GM19239 (cell line): ENCODE measurements at regions not wholly inside any gene's neighbourhood (a gene's known extent, or its start where the extent isn't known, plus 50 kb on each side); places are given as distances from the start of the nearest gene placed in this dataset.
"Not testable (repeated sequence)": the region's sequence is repeated elsewhere in the genome, so short reads cannot be mapped to it uniquely, and the experiment has no call there.

ENCODE experiments used
- DNase-seq: peaks from one replicate; pipeline ENCODE4 v3.0.0; 2011; ENCODE audit warnings: low spot score; ENCODE audit not compliant: insufficient read length
- FAIRE-seq: peaks from 2 replicates; lab custom pipeline; 2011; peaks lifted over from hg19 to GRCh38; lab: Jason Lieb, UNC

DNA sequence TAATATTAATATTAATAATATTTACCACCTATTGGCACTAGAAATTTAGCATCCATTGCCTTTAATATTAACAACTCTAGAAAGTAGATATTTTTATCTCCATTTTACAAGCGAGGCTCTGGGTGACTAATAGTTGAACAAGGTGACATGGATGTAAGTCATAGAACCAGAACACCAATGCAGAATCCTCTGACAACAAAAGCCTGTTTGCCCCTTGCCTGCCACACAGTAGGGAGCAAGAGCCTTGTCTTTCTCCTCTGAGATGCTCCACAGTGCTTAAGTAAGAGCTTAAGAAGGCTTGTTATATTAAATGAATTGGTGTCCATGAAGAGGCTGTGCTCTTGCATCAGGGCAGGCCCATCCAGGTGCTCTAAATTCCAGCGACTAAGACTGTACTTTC, 51.2 kb upstream of the LBX1 start:
- FAIRE-seq = no peak
- no peak for DNase-seq

DNA sequence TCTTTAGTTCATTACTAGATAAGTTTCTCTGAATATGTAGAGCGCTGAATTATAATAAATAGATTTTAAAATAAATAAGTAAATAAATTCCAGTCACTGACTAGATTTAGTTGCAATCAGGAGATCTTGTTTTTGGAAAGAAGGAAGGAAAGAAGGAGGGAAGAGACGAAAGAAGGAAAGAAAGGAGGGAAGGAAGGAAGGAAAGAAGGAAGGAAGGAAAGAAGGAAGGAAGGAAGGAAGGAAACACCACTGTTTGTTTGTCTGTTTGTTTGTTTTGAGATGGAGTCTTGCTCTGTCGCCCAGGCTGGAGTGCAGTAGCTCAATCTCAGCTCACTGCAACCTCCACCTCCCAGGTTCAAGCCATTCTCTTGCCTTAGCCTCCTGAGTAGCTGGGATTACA, 51.7 kb upstream of the LBX1 start:
- DNase-seq, FAIRE-seq: not testable (repeated sequence)

- DNase-seq (no peak), FAIRE-seq (no peak)
Measured at GRCh38 chr10:101282947-101283346, 53.7 kb upstream of the LBX1 start.

DNA sequence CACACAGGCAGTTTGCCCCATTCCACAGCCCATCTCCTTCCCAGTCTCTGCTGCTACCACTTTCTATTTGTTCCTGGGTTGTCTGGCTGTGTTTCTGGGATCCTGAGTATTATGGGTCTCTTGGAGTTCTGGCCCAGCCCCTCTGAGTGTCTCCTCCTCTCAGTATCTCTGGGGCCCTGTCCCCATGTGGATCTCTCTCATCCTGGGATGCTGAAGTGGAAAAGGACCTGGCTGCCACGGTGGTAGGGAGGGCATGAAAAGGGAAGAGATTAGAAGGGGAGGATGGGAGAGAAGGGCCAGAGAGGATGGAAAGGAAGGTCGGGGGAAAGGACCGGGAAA, 54.5 kb upstream of the LBX1 start:
- FAIRE-seq = no peak
- DNase-seq = no peak

GRCh38 chr10:101284101-101284743, 55.0 kb upstream of the LBX1 start:
- FAIRE-seq (no peak), DNase-seq (no peak)

- no peak for FAIRE-seq
- no peak for DNase-seq
Measured at GRCh38 chr10:101284744-101285463, 55.6 kb upstream of the LBX1 start.

DNA sequence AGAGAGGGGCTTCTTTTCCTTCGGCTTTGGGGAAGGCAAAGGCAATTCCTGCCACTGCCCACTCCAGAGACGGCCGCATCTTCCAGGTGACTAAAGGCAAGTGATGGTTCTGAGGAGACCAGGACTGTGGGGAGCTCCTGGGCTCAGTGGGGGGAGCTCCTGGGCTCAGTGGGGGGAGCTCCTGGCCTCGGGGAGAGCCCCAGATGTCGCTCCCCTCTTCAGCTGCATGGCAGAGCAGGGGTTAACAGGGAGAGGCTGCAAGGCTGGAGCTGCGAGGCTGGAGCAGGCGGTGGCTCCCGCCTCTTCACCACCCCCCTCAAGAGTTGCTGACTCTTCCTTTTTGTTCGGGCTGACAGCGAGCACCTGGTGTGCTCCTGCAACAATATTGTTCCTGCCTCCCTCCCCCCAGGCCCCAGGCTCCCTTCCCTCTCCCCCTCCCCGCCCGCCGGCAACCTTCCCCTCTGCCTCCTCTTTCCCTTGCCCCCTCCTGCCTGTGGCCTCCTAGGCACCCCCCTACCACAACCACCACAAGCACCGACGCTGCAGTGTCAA, 56.3 kb upstream of the LBX1 start:
- DNase-seq (no peak), FAIRE-seq (no peak)

- no peak for FAIRE-seq
- DNase-seq = no peak
Measured at GRCh38 chr10:101286248-101287046, 57.2 kb upstream of the LBX1 start.

DNA sequence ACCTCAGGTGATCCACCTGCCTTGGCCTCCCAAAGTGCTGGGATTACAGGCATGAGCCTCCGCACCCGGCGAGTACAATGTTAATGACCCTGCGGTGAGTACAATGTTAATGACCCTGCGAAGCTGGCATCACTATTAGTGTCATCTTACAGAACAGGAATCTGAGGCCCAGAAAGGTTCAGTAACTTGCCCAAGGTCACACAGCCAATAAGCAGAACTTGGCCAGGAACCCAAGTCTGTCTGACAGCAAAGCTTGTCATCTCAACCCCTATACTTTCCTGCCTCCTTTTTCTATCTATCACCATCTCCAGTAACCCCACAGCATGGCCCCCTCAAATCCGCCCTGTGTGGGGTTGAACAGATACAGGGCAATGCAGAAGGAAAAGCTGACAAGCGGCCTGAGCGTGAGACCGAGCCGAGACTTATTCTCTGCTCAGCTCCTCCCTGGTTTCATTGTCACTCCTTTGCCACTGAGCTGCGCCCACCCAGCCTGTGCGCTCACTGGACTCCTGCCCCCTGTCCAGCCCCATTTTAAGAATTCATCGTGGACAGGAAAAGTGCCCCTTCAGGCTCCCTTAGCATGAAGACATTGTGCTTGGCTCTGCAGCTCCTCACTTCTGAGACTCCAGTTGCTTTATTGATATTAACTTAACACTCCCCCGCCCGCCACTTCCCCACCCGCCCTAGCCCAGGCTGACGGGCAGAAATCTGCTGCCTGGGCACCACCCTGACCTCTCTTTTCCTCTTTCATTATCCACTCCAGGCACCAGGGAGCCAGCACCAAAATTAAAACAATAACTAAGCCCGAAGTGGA, 58.1 kb upstream of the LBX1 start:
- no peak for FAIRE-seq

GRCh38 chr10:101287997-101288635, 58.9 kb upstream of the LBX1 start:
- DNase-seq = no peak
- FAIRE-seq = no peak

More for the DNA sequence above, 58.1 kb upstream of the LBX1 start:
- no peak for DNase-seq

DNA sequence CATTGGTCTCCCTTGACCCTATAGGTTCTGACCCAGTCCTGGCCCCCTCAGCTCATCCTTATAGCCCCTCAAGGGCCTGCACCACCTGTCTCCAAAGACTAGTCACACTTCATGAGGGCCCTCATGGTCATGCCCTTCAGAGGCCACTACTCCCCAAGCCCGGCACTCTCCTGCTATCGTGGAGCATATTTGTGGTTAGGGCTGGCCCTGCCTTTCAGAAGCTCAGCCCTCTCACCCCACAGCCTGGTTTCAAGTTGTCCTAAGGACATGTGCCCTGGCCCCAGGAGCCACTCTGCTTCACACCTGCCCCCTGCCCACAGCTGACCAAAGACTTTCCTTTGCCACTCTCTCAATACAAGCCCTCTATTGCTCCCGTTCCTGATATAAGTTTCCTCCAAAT, 60.3 kb upstream of the LBX1 start:
- no peak for FAIRE-seq

GRCh38 chr10:101290431-101290830, 61.2 kb upstream of the LBX1 start:
- DNase-seq = no peak
- no peak for FAIRE-seq

More for the DNA sequence above, 60.3 kb upstream of the LBX1 start:
- no peak for DNase-seq

- DNase-seq (no peak), FAIRE-seq (no peak)
Measured at GRCh38 chr10:101290881-101291280, 61.6 kb upstream of the LBX1 start.

- no peak for FAIRE-seq
- peak; percentile 80 for DNase-seq
Measured at GRCh38 chr10:101291331-101292193, 62.3 kb upstream of the LBX1 start.

DNA sequence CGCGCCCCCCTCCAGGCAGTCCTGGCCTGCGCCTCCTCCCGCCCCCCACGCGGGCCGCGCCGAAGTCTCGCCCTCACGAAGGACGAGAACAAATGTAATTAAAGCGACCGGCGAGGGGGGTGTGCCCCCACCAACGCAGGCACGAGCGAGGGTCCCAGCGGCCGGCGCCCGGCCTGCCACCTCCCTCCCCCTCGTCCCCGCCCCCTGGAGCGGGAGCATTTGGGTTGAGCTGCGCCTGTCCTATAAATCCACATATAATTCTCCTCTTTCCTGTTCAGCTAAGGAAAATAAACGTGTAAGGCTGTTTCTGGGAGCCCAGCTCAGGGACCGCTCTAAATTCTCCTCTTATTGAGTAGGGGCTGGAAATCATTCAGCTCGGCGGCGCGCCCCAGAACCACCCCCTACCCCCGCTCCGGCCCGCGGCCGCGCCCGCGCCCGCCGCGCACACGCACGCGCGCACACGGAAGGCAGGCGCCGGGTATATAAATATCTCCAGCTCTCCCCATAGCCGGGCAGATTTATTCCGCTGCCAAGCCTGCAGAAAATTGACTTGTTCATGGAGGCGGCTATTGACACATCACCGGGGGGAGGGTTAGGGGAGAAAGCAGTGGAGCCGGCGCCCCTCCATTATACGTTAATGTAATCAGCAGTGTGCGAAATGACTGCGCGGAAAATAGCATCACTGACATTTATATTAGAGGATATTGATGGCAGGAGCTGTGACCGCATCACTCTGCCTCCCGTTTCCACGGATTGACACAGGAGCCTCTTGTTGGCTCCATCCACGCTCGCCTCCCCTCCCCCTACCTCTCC, 61.6 kb upstream of the BTRC start:
- FAIRE-seq (no peak), DNase-seq (no peak)

- FAIRE-seq = no peak
- DNase-seq = no peak
Measured at GRCh38 chr10:101293007-101293723, 60.8 kb upstream of the BTRC start.

DNA sequence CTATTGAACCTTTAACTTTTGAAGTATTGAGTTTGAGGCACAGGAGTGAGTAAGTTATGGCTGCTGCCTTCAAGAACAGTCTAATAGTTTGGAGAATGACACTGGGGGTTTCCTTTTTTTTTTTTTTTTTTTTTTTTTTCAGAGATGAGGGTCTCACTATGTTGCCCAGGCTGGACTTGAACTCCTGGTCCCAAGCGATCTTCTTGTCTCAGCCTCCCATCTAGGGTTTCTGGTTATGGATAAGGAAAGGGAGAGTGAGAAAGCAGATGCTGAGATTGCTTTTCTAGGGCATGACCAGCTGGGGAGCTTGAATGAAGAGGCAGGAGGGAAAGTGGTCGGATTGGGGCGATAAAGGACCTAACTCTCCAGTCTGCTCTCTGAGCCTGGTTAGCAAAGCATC, 59.9 kb upstream of the BTRC start:
- no peak for FAIRE-seq

More for the DNA sequence above, 59.9 kb upstream of the BTRC start:
- no peak for DNase-seq
